SU-DHL-6 (cell line): ENCODE measurements at regions not wholly inside any gene's neighbourhood (a gene's known extent, or its start where the extent isn't known, plus 50 kb on each side); places are given as distances from the start of the nearest gene placed in this dataset.

Experiments
- CTCF ChIP-seq: fragments of 200-600 bp; sonication (generic); IDR thresholded peaks from one replicate; pipeline ENCODE4 v1.5.1; 2017; ENCODE audit warnings: antibody characterized with exemption, mild to moderate bottlenecking, low read length, moderate library complexity; ENCODE audit not compliant: insufficient read depth, poor library complexity, severe bottlenecking
- EZH2phosphoT487 ChIP-seq: fragments of 200-600 bp; sonication (generic), shearing (Covaris generic); conservative IDR thresholded peaks from 2 replicates; pipeline ENCODE4 v1.6.1; 2018; ENCODE audit warnings: mild to moderate bottlenecking, antibody characterized with exemption, low read length, moderate library complexity, mixed read lengths

GRCh38 chr16:65510241-65510640 is 388.4 kb upstream of the CDH11 start:
- TF ChIP-seq CTCF (no peak), EZH2phosphoT487 (no peak)
